ENCODE measurements at regions not wholly inside any gene's neighbourhood (a gene's known extent, or its start where the extent isn't known, plus 50 kb on each side); places are given as distances from the start of the nearest gene placed in this dataset.
A peak's percentile ranks its signal among the peaks of the same experiment; 100 is the strongest.

DNA sequence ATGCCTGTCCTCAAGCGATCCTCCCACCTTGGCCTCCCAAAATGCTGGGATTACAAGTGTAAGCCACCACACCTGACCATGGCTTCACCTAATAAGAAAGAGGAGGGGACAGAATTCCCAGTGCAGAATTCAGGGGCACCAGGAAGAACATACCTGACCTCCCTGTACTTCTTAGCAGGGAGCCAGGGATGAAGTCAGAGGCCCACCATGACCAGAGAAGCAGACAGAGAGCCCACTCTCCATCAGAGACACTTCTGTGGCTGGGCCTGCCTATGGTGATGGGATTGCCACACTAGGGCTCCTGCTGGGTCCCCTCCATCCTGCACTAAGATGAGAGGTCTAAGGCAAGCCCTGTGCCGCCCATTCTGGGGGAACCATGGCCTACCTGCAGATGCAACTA, 157.4 kb upstream of the LYZL2 start:
- intact Hi-C loops (cut with DNase I): loop anchor here (10.0 kb wide), 4 partner anchors 348 to 978 kb away; no protein-coding TSS in a partner anchor
- DNase-seq (ENCODE audit: low spot score): no peak
- no peak overlapping the region for H3K27ac ChIP-seq

GRCh38 chr10:30786131-30786530, 156.6 kb upstream of the LYZL2 start:
- Histone ChIP-seq H3K36me3 (no peaks in the 10 kb centered on the region), H3K4me3 (no peak overlapping the region), H3K27ac (peak overlapping the region in 1 of 2 donors; percentile 84), H3K9me3 (no peaks in the 10 kb centered on the region), H3K4me1 (replicated peaks) (no peaks in the 10 kb centered on the region), H3K27me3 (replicated peaks; ENCODE audit: insufficient read depth) (no peaks in the 10 kb centered on the region)
- intact Hi-C loops (cut with DNase I): loop anchor here (10.0 kb wide), 4 partner anchors 349 to 979 kb away; no protein-coding TSS in a partner anchor
- TF ChIP-seq POLR2A (IDR thresholded peaks at IDR 0.05) (no peak), POLR2AphosphoS5 (IDR thresholded peaks at IDR 0.05) (no peak)
- TF ChIP-seq, protein P1, sequence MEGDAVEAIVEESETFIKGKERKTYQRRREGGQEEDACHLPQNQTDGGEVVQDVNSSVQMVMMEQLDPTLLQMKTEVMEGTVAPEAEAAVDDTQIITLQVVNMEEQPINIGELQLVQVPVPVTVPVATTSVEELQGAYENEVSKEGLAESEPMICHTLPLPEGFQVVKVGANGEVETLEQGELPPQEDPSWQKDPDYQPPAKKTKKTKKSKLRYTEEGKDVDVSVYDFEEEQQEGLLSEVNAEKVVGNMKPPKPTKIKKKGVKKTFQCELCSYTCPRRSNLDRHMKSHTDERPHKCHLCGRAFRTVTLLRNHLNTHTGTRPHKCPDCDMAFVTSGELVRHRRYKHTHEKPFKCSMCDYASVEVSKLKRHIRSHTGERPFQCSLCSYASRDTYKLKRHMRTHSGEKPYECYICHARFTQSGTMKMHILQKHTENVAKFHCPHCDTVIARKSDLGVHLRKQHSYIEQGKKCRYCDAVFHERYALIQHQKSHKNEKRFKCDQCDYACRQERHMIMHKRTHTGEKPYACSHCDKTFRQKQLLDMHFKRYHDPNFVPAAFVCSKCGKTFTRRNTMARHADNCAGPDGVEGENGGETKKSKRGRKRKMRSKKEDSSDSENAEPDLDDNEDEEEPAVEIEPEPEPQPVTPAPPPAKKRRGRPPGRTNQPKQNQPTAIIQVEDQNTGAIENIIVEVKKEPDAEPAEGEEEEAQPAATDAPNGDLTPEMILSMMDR (IDR thresholded peaks at IDR 0.05): no peak
- DNase-seq (ENCODE audit: low spot score): no peak

More for the DNA sequence above, 157.4 kb upstream of the LYZL2 start:
- 100% methylated on average over 2 of the region's 2 CpGs for WGBS
- Histone ChIP-seq H3K9me3 (no peaks in the 10 kb centered on the region), H3K4me1 (replicated peaks) (no peaks in the 10 kb centered on the region), H3K27me3 (replicated peaks; ENCODE audit: insufficient read depth) (no peaks in the 10 kb centered on the region), H3K36me3 (no peaks in the 10 kb centered on the region), H3K4me3 (no peak overlapping the region)
- TF ChIP-seq, protein P1 (IDR thresholded peaks at IDR 0.05): no peak
- TF ChIP-seq POLR2A (IDR thresholded peaks at IDR 0.05): no peak
- no peak for TF ChIP-seq POLR2AphosphoS5 (IDR thresholded peaks at IDR 0.05)

GRCh38 chr10:30784897-30785605, 155.5 kb upstream of the LYZL2 start:
- TF ChIP-seq POLR2A (IDR thresholded peaks at IDR 0.05) (no peak), POLR2AphosphoS5 (IDR thresholded peaks at IDR 0.05) (peak; percentile 60)
- H3K4me1 ChIP-seq (replicated peaks): no peaks in the 10 kb centered on the region
- H3K27me3 ChIP-seq (replicated peaks; ENCODE audit: insufficient read depth): no peaks in the 10 kb centered on the region
- H3K4me3 ChIP-seq: peak overlapping the region; percentile 51 to 53
- 1% methylated on average over 49 of the region's 63 CpGs for WGBS
- peak; percentile 58 for DNase-seq (ENCODE audit: low spot score)
- intact Hi-C loops (cut with DNase I): loop anchor here (1.0 to 10.0 kb wide), 6 partner anchors 246 to 980 kb away; partner anchors contain the start of genes ZEB1 and ZNF438
- no peaks in the 10 kb centered on the region for H3K36me3 ChIP-seq
- H3K9me3 ChIP-seq: no peaks in the 10 kb centered on the region
- peak overlapping the region; percentile 83 to 84 for H3K27ac ChIP-seq

GRCh38 chr10:30784524-30784896, 155.0 kb upstream of the LYZL2 start:
- WGBS: 1% methylated on average over 5 of the region's 5 CpGs
- Histone ChIP-seq H3K4me3 (peak overlapping the region; percentile 51 to 53), H3K9me3 (no peaks in the 10 kb centered on the region), H3K4me1 (replicated peaks) (no peaks in the 10 kb centered on the region), H3K27ac (peak overlapping the region; percentile 83 to 84), H3K27me3 (replicated peaks; ENCODE audit: insufficient read depth) (no peaks in the 10 kb centered on the region), H3K36me3 (no peaks in the 10 kb centered on the region)
- intact Hi-C loops (cut with DNase I): loop anchor here (1.0 to 10.0 kb wide), 6 partner anchors 246 to 980 kb away; partner anchors contain the start of genes ZEB1 and ZNF438
- TF ChIP-seq POLR2AphosphoS5 (IDR thresholded peaks at IDR 0.05) (no peak), POLR2A (IDR thresholded peaks at IDR 0.05) (no peak)
- TF ChIP-seq, protein P1 (IDR thresholded peaks at IDR 0.05): no peak
- no peak for DNase-seq (ENCODE audit: low spot score)

DNA sequence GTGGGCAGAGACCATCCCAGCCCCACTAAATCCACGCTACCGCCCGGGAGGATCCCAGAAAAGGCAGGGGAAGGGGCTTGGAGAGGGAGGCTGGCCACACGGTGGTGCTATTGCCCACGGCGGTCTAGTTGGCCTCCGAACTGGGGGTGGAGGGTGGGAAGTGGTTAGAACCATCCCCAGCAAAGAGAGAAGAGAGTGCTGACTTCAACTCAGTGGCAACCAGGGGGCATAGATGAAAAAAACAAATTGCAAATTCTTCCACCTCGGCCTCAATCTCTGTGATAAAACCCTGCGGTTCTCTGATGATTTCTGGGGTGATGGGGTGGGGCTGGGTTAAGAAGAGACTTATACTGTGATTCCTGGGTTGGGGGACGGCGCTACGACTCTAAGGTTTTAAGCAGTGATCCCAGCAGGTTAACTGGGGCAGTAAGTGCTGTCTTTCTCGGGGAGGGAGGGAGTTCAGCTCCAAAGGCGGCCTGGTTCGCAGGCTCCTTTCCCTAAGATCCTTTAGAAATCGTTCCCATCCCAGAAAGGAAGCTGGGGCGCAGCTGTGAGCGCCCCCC, 154.5 kb upstream of the LYZL2 start:
- no peak for TF ChIP-seq POLR2A (IDR thresholded peaks at IDR 0.05)
- TF ChIP-seq, protein P1 (IDR thresholded peaks at IDR 0.05): peak; percentile 80 to 85 (median 84)
- peak; percentile 12 for TF ChIP-seq POLR2AphosphoS5 (IDR thresholded peaks at IDR 0.05)
- peak overlapping the region; percentile 83 to 84 for H3K27ac ChIP-seq
- H3K36me3 ChIP-seq: no peaks in the 10 kb centered on the region
- WGBS: 9% methylated on average over 18 of the region's 18 CpGs
- H3K4me3 ChIP-seq: peak overlapping the region; percentile 51 to 53
- H3K9me3 ChIP-seq: no peaks in the 10 kb centered on the region
- no peaks in the 10 kb centered on the region for H3K27me3 ChIP-seq (replicated peaks; ENCODE audit: insufficient read depth)
- no peaks in the 10 kb centered on the region for H3K4me1 ChIP-seq (replicated peaks)
- intact Hi-C loops (cut with DNase I): loop anchor here (1.0 to 10.0 kb wide), 7 partner anchors 247 to 1025 kb away; partner anchors contain the start of genes ZEB1 and ZNF438
- peak; percentile 67 for DNase-seq (ENCODE audit: low spot score)
